Endothelial cell of umbilical vein (primary cell): ENCODE measurements at regions not wholly inside any gene's neighbourhood (a gene's known extent, or its start where the extent isn't known, plus 50 kb on each side); places are given as distances from the start of the nearest gene placed in this dataset.

Experiments
- CTCF ChIP-seq, 2 donors: IDR thresholded peaks; 1 replicate in 1 of 2; 2 replicates in 1 of 2; pipeline ENCODE4 v1.5.1; 2011; ENCODE audit warnings: low read length in 2 of 2, mild to moderate bottlenecking in 2 of 2, moderate library complexity in 2 of 2, control low read depth in 1 of 2, inconsistent platforms in 1 of 2, low read depth in 1 of 2; ENCODE audit not compliant: insufficient read depth in 1 of 2; ENCODE audit errors: extremely low read depth in 1 of 2
- EZH2 ChIP-seq: IDR thresholded peaks from 2 replicates; pipeline ENCODE4 v1.6.1; 2012; ENCODE audit warnings: borderline replicate concordance, low read depth, mild to moderate bottlenecking, moderate library complexity, low read length, inconsistent platforms; ENCODE audit not compliant: severe bottlenecking
- GATA2 ChIP-seq: IDR thresholded peaks from 2 replicates; pipeline ENCODE4 v1.7.0; 2011; ENCODE audit warnings: low read depth, mild to moderate bottlenecking, moderate library complexity, mixed read lengths, low read length; ENCODE audit not compliant: insufficient read length, insufficient read depth
- MAX ChIP-seq: IDR thresholded peaks from 2 replicates; pipeline ENCODE4 v1.6.1; 2011; ENCODE audit not compliant: insufficient read depth, insufficient read length
- MYC ChIP-seq: IDR thresholded peaks from one replicate; pipeline ENCODE4 v1.6.1; 2011; ENCODE audit warnings: mild to moderate bottlenecking, low read depth, low read length
- POLR2A ChIP-seq: IDR thresholded peaks from 2 replicates; pipeline ENCODE4 v1.6.1; 2012; ENCODE audit warnings: low read depth, mild to moderate bottlenecking, control low read depth, low read length
- POLR2AphosphoS5 ChIP-seq: IDR thresholded peaks from 2 replicates; pipeline ENCODE4 v1.6.1; 2012; ENCODE audit warnings: low read depth, mild to moderate bottlenecking, control low read depth, low read length, moderate library complexity; ENCODE audit not compliant: insufficient read depth

- TF ChIP-seq CTCF (IDR thresholded peaks at IDR 0.05; ENCODE audit: extremely low read depth in 1 of 2, insufficient read depth in 1 of 2, low read depth in 1 of 2, low read length in 2 of 2) (no peak), MAX (no peak), POLR2AphosphoS5 (no peak), MYC (no peak), EZH2 (no peak), GATA2 (no peak), POLR2A (no peak)
These were observed 1239.7 kb downstream of the C4orf33 start for GRCh38 chr4:130335417-130336194.
